ENCODE measurements at regions not wholly inside any gene's neighbourhood (a gene's known extent, or its start where the extent isn't known, plus 50 kb on each side); places are given as distances from the start of the nearest gene placed in this dataset.

DNA sequence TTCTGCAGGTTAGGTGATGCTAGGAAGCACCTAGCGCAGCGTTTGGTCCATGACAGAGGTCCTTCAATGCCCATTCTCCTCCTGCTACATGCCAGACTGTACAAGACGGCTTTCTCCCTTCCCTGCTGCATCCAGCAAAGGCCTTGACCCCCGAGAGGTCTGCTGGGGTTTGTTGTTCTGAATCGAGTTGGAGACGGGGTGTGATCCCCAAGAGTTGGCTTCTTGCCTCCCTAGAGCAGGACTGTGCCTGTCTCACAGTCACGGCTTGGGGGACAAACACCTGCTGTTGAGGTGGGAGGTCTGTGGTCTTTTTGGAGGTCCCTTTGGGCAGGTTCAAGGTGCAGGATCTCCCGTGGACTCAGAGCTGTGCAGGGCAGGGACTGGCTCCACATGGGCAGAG is 352.3 kb upstream of the B3GAT1 start:
- TF ChIP-seq, protein P1, sequence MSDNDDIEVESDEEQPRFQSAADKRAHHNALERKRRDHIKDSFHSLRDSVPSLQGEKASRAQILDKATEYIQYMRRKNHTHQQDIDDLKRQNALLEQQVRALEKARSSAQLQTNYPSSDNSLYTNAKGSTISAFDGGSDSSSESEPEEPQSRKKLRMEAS (IDR thresholded peaks at IDR 0.05; ENCODE audit: low read depth, low read length), result no peak
- TF ChIP-seq, protein P2, sequence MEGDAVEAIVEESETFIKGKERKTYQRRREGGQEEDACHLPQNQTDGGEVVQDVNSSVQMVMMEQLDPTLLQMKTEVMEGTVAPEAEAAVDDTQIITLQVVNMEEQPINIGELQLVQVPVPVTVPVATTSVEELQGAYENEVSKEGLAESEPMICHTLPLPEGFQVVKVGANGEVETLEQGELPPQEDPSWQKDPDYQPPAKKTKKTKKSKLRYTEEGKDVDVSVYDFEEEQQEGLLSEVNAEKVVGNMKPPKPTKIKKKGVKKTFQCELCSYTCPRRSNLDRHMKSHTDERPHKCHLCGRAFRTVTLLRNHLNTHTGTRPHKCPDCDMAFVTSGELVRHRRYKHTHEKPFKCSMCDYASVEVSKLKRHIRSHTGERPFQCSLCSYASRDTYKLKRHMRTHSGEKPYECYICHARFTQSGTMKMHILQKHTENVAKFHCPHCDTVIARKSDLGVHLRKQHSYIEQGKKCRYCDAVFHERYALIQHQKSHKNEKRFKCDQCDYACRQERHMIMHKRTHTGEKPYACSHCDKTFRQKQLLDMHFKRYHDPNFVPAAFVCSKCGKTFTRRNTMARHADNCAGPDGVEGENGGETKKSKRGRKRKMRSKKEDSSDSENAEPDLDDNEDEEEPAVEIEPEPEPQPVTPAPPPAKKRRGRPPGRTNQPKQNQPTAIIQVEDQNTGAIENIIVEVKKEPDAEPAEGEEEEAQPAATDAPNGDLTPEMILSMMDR (IDR thresholded peaks at IDR 0.05; ENCODE audit: low read depth, low read length), result no peak
- TF ChIP-seq POLR2A (IDR thresholded peaks at IDR 0.05; ENCODE audit: extremely low read depth, insufficient read length), result no peak
- TF ChIP-seq MYC (IDR thresholded peaks at IDR 0.05; ENCODE audit: low read depth, low read length), result no peak

All from NB4 (cell line).